ENCODE measurements at regions not wholly inside any gene's neighbourhood (a gene's known extent, or its start where the extent isn't known, plus 50 kb on each side); places are given as distances from the start of the nearest gene placed in this dataset.
"Not testable (repeated sequence)": the region's sequence is repeated elsewhere in the genome, so short reads cannot be mapped to it uniquely, and the experiment has no call there.

DNA sequence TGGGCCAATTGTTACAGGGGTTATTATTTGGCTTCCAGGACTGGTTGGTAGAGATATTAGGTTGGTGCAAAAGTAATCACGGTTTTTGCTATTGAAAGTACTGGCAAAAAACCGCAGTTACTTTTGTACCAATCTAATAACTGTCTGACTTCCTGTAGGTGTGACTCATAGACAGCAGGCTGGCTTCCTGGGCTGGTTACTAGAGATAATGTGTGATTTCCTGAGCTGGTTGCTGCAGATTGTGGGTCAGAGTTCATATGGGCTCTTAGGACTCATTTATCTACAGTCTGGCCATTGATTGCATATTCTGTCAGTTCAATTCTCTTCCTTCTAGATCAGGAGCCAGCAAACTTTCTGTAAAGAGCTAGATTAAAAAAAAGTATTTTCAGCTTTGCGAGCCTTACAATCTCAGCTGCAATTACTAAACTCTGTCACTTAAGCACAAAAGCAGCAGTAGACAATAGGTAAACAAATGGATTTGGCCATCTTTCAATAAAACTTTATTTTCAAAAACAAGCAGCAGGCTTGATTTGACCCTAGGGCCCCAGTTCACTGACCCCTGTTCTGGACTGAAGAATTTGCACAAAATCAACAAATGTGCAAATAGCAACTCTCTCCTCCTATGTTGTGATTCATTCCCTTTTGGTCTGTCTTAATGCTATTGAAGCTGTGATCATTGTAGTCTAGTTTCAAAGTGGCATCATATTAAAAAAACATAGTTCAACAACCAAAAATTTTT lies 50.8 kb upstream of the BOD1L1 start:
- Mint-ChIP-seq H3K9me3 (peaks cover 23% of the 10 kb centered on the region), H3K4me3 (no peak overlapping the region), H3K27ac (no peak overlapping the region), H3K27me3 (ENCODE audit: insufficient read depth) (peaks cover 7% of the 10 kb centered on the region), H3K4me1 (ENCODE audit: low read depth) (no peaks in the 10 kb centered on the region), H3K36me3 (ENCODE audit: low read depth) (no peaks in the 10 kb centered on the region)
- no peak for DNase-seq (ENCODE audit: low spot score)
- intact Hi-C loops (cut with micrococcal nuclease), result no loop called here

DNA sequence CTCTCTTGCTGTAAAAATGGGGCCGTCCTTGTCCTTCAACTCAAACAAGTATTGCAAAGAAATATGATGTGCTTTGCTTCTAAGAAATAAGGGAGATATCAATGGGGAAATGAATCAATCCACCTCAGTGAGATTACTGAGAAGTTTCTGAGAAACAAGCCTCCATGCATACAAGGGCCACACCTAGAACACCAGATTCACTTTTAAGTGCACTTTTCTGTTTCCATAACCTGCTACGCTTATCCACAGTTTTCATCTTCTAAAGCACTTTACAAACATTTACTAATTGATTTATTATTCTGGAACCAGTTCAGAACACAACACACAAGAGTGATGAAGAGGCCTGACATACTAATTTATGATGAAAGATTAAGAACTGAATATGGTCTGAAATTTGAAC lies 54.0 kb upstream of the BOD1L1 start:
- peaks cover 23% of the 10 kb centered on the region for H3K9me3 Mint-ChIP-seq
- intact Hi-C loops (cut with micrococcal nuclease), result no loop called here
- no peaks in the 10 kb centered on the region for H3K36me3 Mint-ChIP-seq (ENCODE audit: low read depth)
- H3K27me3 Mint-ChIP-seq (ENCODE audit: insufficient read depth), result peaks cover 8% of the 10 kb centered on the region
- no peak overlapping the region for H3K4me3 Mint-ChIP-seq
- DNase-seq (ENCODE audit: low spot score), result no peak
- H3K27ac Mint-ChIP-seq, result no peak overlapping the region
- no peaks in the 10 kb centered on the region for H3K4me1 Mint-ChIP-seq (ENCODE audit: low read depth)

DNA sequence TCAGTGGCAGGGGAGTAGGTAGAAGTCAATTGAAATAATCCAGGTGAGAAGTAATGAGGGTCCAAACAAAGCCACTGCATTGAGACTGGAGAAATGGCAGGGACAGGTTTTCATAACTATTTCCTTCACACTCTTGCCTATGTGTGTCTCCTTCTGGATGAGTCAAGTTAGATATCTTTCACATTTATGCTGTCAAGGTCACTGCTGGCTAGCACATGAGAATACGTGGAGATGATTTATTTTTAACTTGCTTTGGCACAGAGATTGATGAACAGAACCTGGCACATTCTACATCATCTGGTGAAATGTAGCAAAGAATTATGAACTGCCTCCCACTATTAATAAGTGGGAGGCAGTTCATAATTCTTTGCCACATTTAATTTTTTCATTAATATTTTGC lies 66.7 kb upstream of the BOD1L1 start:
- no peaks in the 10 kb centered on the region for H3K36me3 Mint-ChIP-seq (ENCODE audit: low read depth)
- no peaks in the 10 kb centered on the region for H3K4me1 Mint-ChIP-seq (ENCODE audit: low read depth)
- DNase-seq (ENCODE audit: low spot score), result no peak
- intact Hi-C loops (cut with micrococcal nuclease), result no loop called here
- H3K27me3 Mint-ChIP-seq (ENCODE audit: insufficient read depth), result no peaks in the 10 kb centered on the region
- no peak overlapping the region for H3K27ac Mint-ChIP-seq
- H3K4me3 Mint-ChIP-seq, result no peak overlapping the region
- peaks cover 9% of the 10 kb centered on the region for H3K9me3 Mint-ChIP-seq

DNA sequence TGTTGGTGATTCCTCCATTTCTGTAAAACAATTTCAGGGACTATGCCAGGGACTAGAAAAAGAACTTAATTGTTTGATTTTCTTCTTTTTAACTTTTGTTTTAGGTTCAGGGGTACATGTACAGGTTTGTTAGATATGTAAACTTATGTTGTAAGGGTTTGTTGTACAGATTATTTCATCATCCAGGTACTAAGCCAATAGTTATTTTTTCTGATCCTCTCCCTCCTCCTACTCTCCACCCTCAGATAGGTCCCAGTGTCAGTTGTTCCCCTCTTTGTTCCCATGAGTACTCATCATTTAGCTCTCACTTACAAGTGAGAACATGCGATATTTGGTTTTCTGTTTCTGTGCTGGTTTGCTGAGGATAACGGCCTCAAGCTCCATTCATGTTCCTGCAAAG lies 70.8 kb upstream of the BOD1L1 start:
- H3K4me1 Mint-ChIP-seq (ENCODE audit: low read depth), result no peaks in the 10 kb centered on the region
- H3K27ac Mint-ChIP-seq, result no peak overlapping the region
- no peak overlapping the region for H3K4me3 Mint-ChIP-seq
- H3K27me3 Mint-ChIP-seq (ENCODE audit: insufficient read depth), result no peaks in the 10 kb centered on the region
- intact Hi-C loops (cut with micrococcal nuclease), result no loop called here
- H3K9me3 Mint-ChIP-seq, result no peaks in the 10 kb centered on the region
- no peak for DNase-seq (ENCODE audit: low spot score)
- no peaks in the 10 kb centered on the region for H3K36me3 Mint-ChIP-seq (ENCODE audit: low read depth)

DNA sequence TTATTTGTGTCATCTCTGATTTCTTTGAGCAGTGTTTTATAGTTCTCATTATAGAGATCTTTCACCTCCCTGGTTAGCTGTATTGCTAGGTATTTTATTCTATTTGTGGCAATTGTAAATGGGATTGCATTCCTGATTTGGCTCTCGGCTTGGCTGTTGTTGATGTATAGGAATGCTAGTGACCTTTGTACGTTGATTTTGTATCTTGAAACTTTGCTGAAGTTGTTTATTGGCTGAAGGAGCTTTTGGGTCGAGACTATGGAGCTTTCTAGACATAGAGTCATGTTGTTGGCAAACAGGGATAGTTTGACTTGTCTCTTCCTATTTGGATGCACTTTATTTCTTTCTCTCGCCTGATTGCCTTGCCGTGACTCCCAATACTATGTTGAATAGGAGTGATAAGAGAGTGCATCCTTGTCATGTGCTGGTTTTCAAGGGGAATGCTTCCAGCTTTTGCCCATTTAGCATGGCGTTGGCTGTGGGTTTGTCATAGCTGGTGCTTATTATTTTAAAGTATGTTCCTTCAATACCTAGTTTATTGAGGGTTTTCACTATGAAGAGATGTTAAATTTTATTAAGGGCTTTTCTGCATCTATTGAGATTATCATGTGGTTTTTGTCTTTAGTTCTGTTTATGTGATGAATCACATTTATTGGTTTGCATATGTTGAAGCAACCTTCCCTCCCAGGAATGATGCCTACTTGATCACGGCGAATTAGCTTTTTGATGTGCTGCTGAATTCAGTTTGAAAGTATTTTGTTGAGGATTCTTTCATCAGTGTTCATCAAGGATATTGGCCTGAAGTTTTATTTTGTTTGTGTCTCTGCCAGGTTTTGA lies 72.7 kb upstream of the BOD1L1 start:
- DNase-seq (ENCODE audit: low spot score), result no peak
- Mint-ChIP-seq H3K4me3 (no peak overlapping the region), H3K27ac (no peak overlapping the region), H3K36me3 (ENCODE audit: low read depth) (no peaks in the 10 kb centered on the region), H3K9me3 (no peaks in the 10 kb centered on the region), H3K27me3 (ENCODE audit: insufficient read depth) (no peaks in the 10 kb centered on the region), H3K4me1 (ENCODE audit: low read depth) (no peaks in the 10 kb centered on the region)
- intact Hi-C loops (cut with micrococcal nuclease), result no loop called here

DNA sequence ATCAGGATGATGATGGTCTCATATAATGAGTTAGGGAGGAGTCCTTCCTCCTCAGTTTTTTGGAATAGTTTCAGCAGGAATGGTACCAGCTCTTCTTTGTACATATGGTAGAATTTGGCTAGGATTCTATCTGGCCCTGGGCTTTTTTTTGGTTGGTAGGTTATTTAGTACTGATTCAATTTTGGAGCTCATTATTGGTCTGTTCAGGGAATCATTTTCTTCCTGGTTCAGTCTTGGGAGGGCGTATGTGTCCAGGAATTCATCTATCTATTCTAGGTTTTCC lies 73.3 kb upstream of the BOD1L1 start:
- intact Hi-C loops (cut with micrococcal nuclease); H3K36me3 Mint-ChIP-seq (ENCODE audit: low read depth); H3K4me1 Mint-ChIP-seq (ENCODE audit: low read depth); H3K27me3 Mint-ChIP-seq (ENCODE audit: insufficient read depth); H3K27ac Mint-ChIP-seq; H3K9me3 Mint-ChIP-seq; DNase-seq (ENCODE audit: low spot score); H3K4me3 Mint-ChIP-seq: not testable (repeated sequence)

DNA sequence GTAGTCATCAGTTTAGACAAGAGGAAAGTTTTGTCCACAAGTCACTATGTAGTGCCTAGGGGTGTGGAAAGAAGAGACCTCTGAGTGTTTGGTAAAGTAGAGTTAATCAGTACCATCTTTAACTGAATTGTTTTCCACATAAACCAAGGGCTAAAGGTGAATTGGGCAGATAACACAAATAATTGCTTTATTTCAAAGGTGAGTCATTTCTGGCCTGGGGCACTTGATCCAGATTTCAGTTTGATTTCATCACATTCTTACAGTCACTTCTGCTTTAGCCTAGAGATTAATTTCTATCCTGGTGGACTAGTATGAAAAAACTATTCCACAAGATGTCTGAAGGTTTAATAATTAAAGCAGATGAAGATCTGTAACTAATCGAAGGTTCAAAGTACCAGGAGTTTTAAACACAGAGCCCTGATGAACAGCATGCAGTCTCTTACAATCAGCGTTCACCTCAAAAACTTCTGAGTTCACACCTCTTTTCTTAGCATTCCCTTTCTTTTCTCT lies 74.5 kb upstream of the BOD1L1 start:
- intact Hi-C loops (cut with micrococcal nuclease), result no loop called here
- no peak for DNase-seq (ENCODE audit: low spot score)
- Mint-ChIP-seq H3K36me3 (ENCODE audit: low read depth) (no peaks in the 10 kb centered on the region), H3K27me3 (ENCODE audit: insufficient read depth) (no peaks in the 10 kb centered on the region), H3K27ac (no peak overlapping the region), H3K4me1 (ENCODE audit: low read depth) (no peaks in the 10 kb centered on the region), H3K9me3 (no peaks in the 10 kb centered on the region), H3K4me3 (no peak overlapping the region)

DNA sequence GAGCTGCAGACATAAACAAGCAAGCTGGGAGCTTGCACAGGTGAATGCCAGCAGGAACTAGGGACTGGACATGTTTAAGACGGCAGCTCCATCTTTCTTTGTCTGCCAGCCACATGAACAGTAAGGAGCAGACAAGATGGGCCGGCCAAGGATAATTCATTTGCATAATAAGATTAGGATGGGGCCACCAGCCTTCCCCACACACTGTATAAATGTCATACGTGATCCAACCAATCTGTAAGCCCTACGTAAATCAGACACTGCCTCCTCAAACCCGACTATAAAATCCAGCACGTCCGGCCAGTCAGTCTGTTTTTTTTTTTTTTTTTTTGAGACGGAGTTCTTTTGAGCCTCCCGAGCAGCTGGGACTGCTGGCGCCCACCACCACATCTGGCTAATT lies 75.6 kb upstream of the BOD1L1 start:
- no peaks in the 10 kb centered on the region for H3K27me3 Mint-ChIP-seq (ENCODE audit: insufficient read depth)
- H3K27ac Mint-ChIP-seq, result no peak overlapping the region
- H3K4me3 Mint-ChIP-seq, result no peak overlapping the region
- H3K9me3 Mint-ChIP-seq, result no peaks in the 10 kb centered on the region
- no peak for DNase-seq (ENCODE audit: low spot score)
- intact Hi-C loops (cut with micrococcal nuclease), result no loop called here
- no peaks in the 10 kb centered on the region for H3K36me3 Mint-ChIP-seq (ENCODE audit: low read depth)
- H3K4me1 Mint-ChIP-seq (ENCODE audit: low read depth), result no peaks in the 10 kb centered on the region

DNA sequence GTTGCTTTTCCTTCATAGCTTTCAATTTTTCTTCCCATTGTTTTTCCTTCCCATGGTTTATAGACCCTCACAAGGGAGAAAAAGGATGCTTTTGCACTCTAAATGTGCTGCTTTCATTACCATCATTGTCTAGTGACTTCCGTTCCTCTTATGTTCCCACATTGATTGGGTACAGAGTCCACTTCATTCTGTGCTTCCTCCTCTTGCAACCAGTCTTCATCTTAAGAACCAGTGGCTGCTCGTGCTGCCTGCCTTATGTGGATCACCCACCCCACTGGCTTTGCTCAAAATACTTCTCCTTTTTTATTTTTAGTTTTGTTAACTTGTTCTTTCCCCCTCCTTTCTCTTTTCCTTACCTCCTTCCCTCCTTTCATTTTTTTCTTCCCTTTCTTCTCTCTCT lies 76.5 kb upstream of the BOD1L1 start:
- Mint-ChIP-seq H3K4me3 (no peak overlapping the region), H3K27ac (no peak overlapping the region), H3K4me1 (ENCODE audit: low read depth) (no peaks in the 10 kb centered on the region), H3K36me3 (ENCODE audit: low read depth) (no peaks in the 10 kb centered on the region), H3K9me3 (no peaks in the 10 kb centered on the region), H3K27me3 (ENCODE audit: insufficient read depth) (no peaks in the 10 kb centered on the region)
- DNase-seq (ENCODE audit: low spot score), result no peak
- intact Hi-C loops (cut with micrococcal nuclease), result no loop called here

DNA sequence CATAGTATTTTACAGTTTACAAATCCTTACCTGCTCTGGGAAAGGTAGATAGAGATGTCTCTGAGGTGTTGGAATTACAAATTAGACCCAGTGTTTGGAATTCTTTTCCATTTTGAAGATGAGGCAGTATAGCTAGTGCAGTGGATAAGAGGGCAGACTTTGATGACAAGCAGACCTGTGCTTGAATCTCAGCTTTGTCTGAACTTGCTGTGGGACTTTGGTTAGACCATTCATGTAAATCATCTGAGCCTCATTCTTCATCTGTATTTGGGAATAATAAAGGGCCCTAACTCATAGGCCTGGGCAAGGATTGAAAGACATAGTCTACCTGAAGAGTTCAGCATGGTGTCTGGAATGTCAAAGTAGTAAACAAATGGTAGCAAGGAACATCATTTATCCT lies 77.2 kb upstream of the BOD1L1 start:
- no peaks in the 10 kb centered on the region for H3K27me3 Mint-ChIP-seq (ENCODE audit: insufficient read depth)
- DNase-seq (ENCODE audit: low spot score), result no peak
- H3K4me1 Mint-ChIP-seq (ENCODE audit: low read depth), result no peaks in the 10 kb centered on the region
- no peaks in the 10 kb centered on the region for H3K9me3 Mint-ChIP-seq
- intact Hi-C loops (cut with micrococcal nuclease), result no loop called here
- H3K27ac Mint-ChIP-seq, result no peak overlapping the region
- no peak overlapping the region for H3K4me3 Mint-ChIP-seq
- no peaks in the 10 kb centered on the region for H3K36me3 Mint-ChIP-seq (ENCODE audit: low read depth)

DNA sequence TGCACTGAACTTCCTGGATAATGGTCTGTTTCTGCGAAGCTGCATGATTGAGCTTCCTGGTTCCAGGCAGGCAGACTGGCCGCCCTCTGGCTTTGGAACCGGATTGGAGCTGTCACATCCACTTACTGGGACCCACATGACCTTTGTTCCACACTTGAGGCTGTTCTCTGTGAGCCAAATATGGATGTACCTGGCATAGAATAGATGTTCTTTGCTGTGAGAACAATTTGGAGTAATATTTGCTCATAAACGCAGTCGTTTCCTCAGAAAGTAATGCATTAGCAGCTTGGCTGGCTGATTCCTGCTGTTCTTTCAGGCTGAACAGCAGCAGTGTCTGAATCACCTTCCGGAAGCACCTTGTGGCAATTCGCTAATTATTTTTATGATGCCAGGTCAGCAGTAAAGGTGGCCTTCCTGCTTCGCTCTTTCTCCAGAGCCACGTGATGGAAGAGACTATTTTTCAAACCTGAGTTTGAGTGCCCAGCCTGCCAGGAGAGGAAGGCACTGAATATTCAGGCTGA lies 78.1 kb upstream of the BOD1L1 start:
- Mint-ChIP-seq H3K36me3 (ENCODE audit: low read depth) (no peaks in the 10 kb centered on the region), H3K9me3 (no peaks in the 10 kb centered on the region), H3K4me3 (no peak overlapping the region), H3K27me3 (ENCODE audit: insufficient read depth) (no peaks in the 10 kb centered on the region), H3K27ac (no peak overlapping the region), H3K4me1 (ENCODE audit: low read depth) (no peaks in the 10 kb centered on the region)
- intact Hi-C loops (cut with micrococcal nuclease), result no loop called here
- no peak for DNase-seq (ENCODE audit: low spot score)

DNA sequence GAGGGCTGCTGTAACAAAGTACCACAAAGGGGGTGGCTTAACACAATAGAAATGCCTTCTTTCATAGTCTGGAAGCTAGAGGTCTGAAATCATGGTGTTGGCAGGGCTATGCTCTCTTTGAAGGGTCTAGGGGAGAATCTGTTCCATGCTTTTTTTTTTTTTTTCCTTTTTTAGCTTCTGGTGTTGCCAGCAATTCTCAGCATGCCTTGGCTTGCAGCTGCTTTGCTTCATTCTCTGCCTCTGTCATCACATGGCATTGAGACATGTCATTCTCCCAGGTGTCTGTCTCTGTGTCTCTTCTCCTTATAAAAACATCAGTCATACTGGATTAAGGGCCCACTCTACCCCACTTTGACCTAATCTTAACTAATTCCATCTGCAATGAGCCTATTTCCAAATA lies 78.6 kb upstream of the BOD1L1 start:
- no peak for DNase-seq (ENCODE audit: low spot score)
- Mint-ChIP-seq H3K27ac (no peak overlapping the region), H3K27me3 (ENCODE audit: insufficient read depth) (no peaks in the 10 kb centered on the region)

DNA sequence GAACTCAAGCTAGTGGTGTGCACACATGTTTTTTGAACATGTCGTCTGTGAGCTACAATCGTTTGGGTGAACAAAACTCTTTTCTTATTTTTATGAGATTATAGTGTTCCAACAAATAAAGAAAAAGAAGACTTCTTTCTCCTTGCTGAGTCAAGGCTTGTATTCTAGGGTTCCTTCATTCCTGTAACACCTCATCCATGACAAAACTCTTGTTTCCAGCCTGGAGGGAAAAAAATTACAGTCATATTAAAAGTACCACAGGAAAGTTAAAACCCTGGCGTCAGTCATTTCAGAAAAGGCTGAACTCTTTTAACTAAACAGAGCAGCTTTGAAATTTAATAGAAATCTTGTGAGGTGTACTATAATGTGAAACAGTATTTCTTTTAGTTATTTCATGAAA lies 79.2 kb upstream of the BOD1L1 start:
- no peaks in the 10 kb centered on the region for H3K9me3 Mint-ChIP-seq
- intact Hi-C loops (cut with micrococcal nuclease), result no loop called here
- no peaks in the 10 kb centered on the region for H3K27me3 Mint-ChIP-seq (ENCODE audit: insufficient read depth)
- H3K4me1 Mint-ChIP-seq (ENCODE audit: low read depth), result no peaks in the 10 kb centered on the region
- no peak overlapping the region for H3K27ac Mint-ChIP-seq
- no peak for DNase-seq (ENCODE audit: low spot score)
- H3K36me3 Mint-ChIP-seq (ENCODE audit: low read depth), result no peaks in the 10 kb centered on the region
- H3K4me3 Mint-ChIP-seq, result no peak overlapping the region

More for the DNA sequence above, 78.6 kb upstream of the BOD1L1 start:
- no peaks in the 10 kb centered on the region for H3K36me3 Mint-ChIP-seq (ENCODE audit: low read depth)
- intact Hi-C loops (cut with micrococcal nuclease), result no loop called here
- no peaks in the 10 kb centered on the region for H3K9me3 Mint-ChIP-seq
- H3K4me3 Mint-ChIP-seq, result no peak overlapping the region
- no peaks in the 10 kb centered on the region for H3K4me1 Mint-ChIP-seq (ENCODE audit: low read depth)

Measured in activated T-helper 1 cell treated with anti-CD3 and anti-CD28 coated beads, Interleukin-12 subunit alpha, Interleukin-12 subunit beta, Interleukin-2, Interleukin-4 antibody, amounts not matched to agents 30 ng/mL and 10 ng/mL and 1 ng/mL, durations not matched to agents 14 hours and 24 hours and 36 hours (primary cell).